T1000 (cell line): ENCODE measurements at regions not wholly inside any gene's neighbourhood (a gene's known extent, or its start where the extent isn't known, plus 50 kb on each side); places are given as distances from the start of the nearest gene placed in this dataset.

Experiments
- DNase-seq: peaks from one replicate; lab custom pipeline; 2025; ENCODE audit warnings: mixed read lengths; lab: John Stamatoyannopoulos, UW

GRCh38 chr4:178789279-178789678 lies 1347.0 kb upstream of the AGA start:
- DNase-seq: no peak

- no peak for DNase-seq
Observed at GRCh38 chr4:178799204-178799603, 1357.0 kb upstream of the AGA start.

GRCh38 chr4:178808106-178808505 lies 1365.9 kb upstream of the AGA start:
- no peak for DNase-seq

- DNase-seq: no peak
Observed at GRCh38 chr4:178809921-178810320, 1367.7 kb upstream of the AGA start.

GRCh38 chr4:178811356-178811755 lies 1369.1 kb upstream of the AGA start:
- no peak for DNase-seq

- no peak for DNase-seq
Observed at GRCh38 chr4:178812866-178813265, 1370.6 kb upstream of the AGA start.

GRCh38 chr4:178814908-178815307 lies 1372.7 kb upstream of the AGA start:
- no peak for DNase-seq

GRCh38 chr4:178823673-178824295 lies 1381.5 kb upstream of the AGA start:
- no peak for DNase-seq

GRCh38 chr4:178836865-178837264 lies 1394.6 kb upstream of the AGA start:
- no peak for DNase-seq

GRCh38 chr4:178838776-178839175 lies 1396.5 kb upstream of the AGA start:
- DNase-seq: no peak

GRCh38 chr4:178856139-178856800 lies 1414.0 kb upstream of the AGA start:
- no peak for DNase-seq

- DNase-seq: no peak
Observed at GRCh38 chr4:178871476-178871875, 1429.2 kb upstream of the AGA start.

- DNase-seq: no peak
Observed at GRCh38 chr4:178881937-178882336, 1439.7 kb upstream of the AGA start.

GRCh38 chr4:178894126-178894525 lies 1451.9 kb upstream of the AGA start:
- DNase-seq: no peak

GRCh38 chr4:178899084-178899483 lies 1456.8 kb upstream of the AGA start:
- DNase-seq: no peak

- DNase-seq: no peak
Observed at GRCh38 chr4:178917756-178918155, 1475.5 kb upstream of the AGA start.

GRCh38 chr4:178937130-178937529 lies 1494.9 kb upstream of the AGA start:
- no peak for DNase-seq

- no peak for DNase-seq
Observed at GRCh38 chr4:178941975-178942374, 1499.7 kb upstream of the AGA start.

- no peak for DNase-seq
Observed at GRCh38 chr4:178953447-178954120, 1511.3 kb upstream of the AGA start.

- no peak for DNase-seq
Observed at GRCh38 chr4:178955614-178956013, 1513.4 kb upstream of the AGA start.

- DNase-seq: no peak
Observed at GRCh38 chr4:178958725-178959440, 1516.6 kb upstream of the AGA start.

- no peak for DNase-seq
Observed at GRCh38 chr4:178963446-178964045, 1521.3 kb upstream of the AGA start.
